GM18868 (cell line): ENCODE measurements at regions not wholly inside any gene's neighbourhood (a gene's known extent, or its start where the extent isn't known, plus 50 kb on each side); places are given as distances from the start of the nearest gene placed in this dataset.

ENCODE experiments used
- ATAC-seq: cut with Tn5 transposase; IDR thresholded peaks from one replicate; pipeline ENCODE4 v1.9.1; 2021; ENCODE audit warnings: mild to moderate bottlenecking, moderate library complexity; ENCODE audit not compliant: unreplicated experiment

- no peak for ATAC-seq
Observed at GRCh38 chr4:65738134-65738533, 67.8 kb upstream of the EPHA5 start.

GRCh38 chr4:65737672-65738071 is 67.4 kb upstream of the EPHA5 start:
- no peak for ATAC-seq

GRCh38 chr4:65724973-65725372 is 54.7 kb upstream of the EPHA5 start:
- ATAC-seq: no peak
